DMS114 treated with DMSO at 0.1 percent for 48 hours (cell line): ENCODE measurements at regions not wholly inside any gene's neighbourhood (a gene's known extent, or its start where the extent isn't known, plus 50 kb on each side); places are given as distances from the start of the nearest gene placed in this dataset.

Source experiments
- DNase-seq: peaks from one replicate; lab custom pipeline; 2025; ENCODE audit not compliant: unreplicated experiment; lab: John Stamatoyannopoulos, UW

GRCh38 chr6:145323646-145324045 is 411.7 kb downstream of the EPM2A start:
- DNase-seq, result no peak

- no peak for DNase-seq
These were observed 407.7 kb downstream of the EPM2A start for GRCh38 chr6:145327586-145327985.

GRCh38 chr6:145329257-145329656 is 406.1 kb downstream of the EPM2A start:
- DNase-seq, result no peak

DNA sequence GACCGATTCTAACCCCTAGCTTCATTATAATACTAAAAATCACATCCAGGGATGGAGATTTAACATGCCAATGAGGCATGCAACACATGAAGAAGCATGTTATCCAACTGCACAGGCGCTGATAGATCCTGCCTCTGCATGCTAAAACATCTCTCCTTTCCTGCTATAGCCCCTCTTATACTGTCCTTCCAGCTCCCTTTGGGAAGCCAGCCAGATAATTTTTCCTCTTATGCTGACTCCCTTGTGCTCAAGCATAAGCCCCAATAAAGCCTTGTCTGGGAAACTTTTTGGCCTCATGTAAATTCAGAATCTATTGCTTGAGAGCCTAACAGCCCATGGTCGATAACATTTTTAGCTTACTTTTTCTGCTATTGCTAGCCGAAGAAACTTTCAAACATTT is 404.3 kb downstream of the EPM2A start:
- DNase-seq, result no peak

DNA sequence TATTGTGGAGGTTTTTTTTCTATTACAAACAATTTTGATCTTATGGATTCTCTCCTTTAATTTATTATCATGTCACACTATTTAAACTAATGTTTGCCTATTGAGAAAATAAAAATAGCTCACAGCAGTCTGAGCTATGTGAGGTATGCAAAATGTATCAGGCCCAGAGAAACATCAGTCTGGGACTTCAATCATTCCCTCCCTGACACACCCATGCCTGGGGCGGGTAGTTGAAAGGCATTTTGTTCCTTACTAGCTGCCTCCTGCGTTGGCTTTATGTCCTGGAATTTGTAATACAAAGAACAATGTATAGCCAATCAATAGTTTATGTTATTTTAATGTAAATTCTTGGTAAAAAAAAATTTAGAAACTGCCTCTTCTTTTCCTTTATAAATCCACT is 403.3 kb downstream of the EPM2A start:
- no peak for DNase-seq

- no peak for DNase-seq
These were observed 399.2 kb downstream of the EPM2A start for GRCh38 chr6:145336119-145336518.

DNA sequence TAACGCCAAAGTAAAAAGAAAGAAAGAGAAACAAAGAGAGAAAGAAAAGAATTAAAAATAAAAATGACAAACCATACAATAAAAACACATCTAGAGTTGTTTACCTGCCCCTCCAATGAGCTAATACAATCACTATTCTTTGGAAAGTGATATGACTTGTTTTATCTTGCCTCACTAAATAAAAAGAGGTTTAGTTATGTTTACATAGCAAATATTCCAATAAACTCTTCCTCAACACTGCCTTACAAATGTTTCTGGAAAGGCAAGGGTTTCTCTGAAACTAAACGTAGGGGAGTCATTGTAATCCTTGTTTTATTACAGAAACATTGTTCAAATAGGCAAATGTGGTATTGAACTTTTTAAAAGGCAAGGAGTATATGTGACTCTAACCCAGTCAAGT is 396.2 kb downstream of the EPM2A start:
- no peak for DNase-seq

DNA sequence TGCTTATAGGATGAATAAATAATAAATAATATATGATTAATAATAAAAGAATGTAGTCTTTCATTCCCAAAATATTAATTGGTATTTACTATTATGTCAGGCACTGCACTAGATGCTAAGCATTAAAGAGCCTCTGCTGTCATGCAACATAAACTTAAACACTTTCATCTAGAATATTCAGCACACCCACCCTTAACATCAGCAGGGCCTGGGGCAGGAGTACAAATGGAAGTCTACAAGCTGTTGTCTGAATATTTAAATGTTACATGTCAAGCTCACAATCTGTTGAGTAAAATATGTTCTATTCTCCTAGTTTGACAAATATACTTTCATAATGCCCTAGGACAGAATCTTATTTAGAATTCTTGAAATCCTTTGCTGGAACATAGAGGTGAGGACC is 395.1 kb downstream of the EPM2A start:
- DNase-seq, result no peak

- no peak for DNase-seq
These were observed 390.2 kb downstream of the EPM2A start for GRCh38 chr6:145345094-145345493.

DNA sequence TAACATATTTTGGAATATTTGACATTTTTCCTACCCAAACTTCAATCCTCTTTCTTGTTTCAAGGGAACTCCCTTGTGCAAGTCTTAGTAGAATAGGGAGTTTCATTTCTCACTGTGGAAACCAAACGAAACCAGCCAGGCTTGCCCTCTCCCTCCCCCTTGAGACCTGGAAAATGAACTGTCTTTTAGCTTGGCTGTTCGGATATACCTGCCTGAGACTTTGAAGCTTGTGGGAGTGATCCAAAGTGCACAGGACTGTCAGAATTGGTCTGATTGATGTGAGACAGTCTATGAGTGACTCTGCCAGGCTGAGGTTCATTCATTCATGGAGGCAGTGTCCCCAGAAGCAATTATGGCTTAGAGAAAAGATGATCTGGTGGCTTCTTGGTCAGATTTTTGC is 388.1 kb downstream of the EPM2A start:
- DNase-seq, result no peak

DNA sequence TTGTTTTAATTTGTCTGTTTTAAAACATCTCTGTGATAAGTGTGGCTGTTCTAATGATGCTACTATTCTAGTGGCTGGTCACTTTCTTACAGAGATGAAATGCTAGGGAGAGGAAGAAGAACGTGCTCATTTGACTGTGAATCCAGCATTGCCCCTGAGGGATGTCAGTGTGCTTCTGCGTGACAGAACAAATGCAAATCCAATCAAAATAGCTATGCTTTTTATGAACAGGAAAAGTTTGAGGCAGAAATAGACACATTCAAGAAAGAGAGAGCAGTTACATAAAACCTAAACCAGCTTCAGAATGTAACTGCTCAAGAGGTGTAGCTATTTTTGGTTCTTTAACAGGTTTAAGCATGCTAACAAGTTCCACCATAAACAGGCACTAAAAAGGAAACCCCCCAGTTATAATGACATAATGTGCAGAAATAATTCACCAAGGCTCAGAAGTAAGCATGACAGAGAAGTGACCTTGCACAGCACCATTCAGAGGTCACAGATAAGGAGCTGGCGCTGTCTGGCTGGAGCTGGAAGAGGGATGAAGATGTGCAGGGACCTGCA is 385.3 kb downstream of the EPM2A start:
- no peak for DNase-seq

DNA sequence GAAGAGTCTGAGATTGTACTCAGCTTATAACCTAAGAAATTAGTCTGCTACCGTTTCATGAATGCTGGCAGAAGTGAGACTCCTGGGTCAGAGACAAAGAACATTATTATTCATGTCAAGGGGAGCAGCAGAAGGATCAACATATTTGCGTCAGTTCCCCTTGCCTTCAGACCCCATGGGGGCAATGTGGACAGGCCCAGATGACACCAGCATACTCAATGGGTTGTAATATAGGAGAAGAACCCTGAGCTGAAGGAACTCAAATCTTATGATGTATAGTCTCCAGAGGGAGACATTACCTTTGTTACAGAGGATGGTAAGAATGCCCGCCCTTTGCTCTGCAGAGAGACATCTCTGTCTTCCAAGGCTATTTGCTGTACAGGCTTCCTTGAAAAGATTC is 384.4 kb downstream of the EPM2A start:
- DNase-seq, result no peak

GRCh38 chr6:145352382-145353080 is 382.8 kb downstream of the EPM2A start:
- DNase-seq, result no peak

GRCh38 chr6:145360865-145361264 is 374.5 kb downstream of the EPM2A start:
- DNase-seq, result no peak

DNA sequence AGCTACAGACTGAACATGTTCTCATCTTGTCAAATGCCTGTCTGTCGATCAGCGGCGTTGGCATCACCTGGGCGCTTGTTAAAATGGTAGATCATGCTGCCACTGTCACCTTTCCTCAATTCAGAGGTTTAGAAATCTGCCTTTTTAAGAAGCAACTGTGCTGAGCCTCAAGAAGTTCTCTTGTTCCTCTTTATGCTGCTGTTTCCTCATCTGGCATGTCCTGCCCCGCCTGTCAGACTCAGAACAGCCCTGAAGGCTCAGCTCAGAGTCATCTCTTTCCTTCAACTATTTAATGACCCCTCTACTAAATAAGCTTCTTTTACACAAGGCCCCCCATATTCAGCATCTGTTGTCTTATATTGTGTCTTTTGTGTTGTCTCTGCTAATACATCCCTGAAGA is 368.2 kb downstream of the EPM2A start:
- no peak for DNase-seq

DNA sequence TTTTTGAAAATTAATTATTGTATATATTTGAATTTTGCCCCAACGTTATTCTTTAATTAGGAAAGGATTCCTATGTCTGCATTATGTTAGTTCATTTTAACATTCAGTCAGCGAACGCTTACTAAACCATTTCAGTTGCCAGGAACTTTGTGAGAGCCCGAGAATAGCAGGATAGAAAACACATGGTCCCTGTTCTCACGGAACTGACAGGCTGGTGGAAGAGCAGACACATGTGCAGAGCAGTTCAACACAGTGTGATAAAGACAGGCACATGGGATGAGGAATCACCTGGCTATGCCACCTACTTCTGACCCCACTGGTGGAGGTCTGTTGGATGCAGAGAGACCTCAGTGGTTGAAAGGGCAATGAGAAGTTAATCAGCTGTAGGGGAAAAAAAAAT is 367.2 kb downstream of the EPM2A start:
- no peak for DNase-seq

GRCh38 chr6:145370559-145370958 is 364.8 kb downstream of the EPM2A start:
- no peak for DNase-seq

- no peak for DNase-seq
These were observed 362.6 kb downstream of the EPM2A start for GRCh38 chr6:145372671-145373151.

- no peak for DNase-seq
These were observed 361.5 kb downstream of the EPM2A start for GRCh38 chr6:145373826-145374225.

DNA sequence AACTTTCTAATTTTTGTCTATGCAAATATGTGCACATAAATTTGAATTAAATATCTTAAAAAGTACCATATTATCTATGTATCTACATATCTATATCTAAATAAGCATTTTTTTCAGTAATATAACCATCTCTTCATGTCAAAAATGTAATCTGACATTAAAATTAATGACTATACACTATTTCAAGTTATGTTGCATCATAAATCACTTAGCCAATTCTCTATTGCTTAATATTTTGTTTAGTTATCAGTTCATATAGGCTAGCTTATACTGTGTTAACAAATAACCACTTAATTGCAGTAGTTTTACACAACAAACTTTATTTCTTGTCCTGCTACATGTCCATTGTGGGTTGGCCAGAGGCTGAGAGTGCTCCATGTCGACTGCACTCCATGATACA is 360.8 kb downstream of the EPM2A start:
- no peak for DNase-seq

DNA sequence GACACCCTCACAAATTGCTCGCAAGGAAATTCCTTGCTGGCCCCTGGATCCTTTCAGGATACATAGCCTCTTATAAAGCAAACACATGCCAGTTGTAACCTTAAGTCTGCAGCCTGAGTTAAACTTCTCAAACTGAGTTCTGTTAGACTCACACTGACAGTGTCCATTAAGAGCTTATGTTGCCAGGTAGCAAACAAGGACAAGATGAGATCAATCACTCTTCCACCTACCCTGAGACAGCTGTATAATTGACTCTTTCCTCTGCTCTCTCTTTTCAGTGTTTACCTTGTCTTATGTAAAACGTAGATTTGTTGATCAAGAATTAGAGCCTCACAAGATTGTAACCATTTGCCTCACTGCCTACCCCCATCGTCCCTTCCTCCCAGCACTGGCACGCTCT is 359.8 kb downstream of the EPM2A start:
- DNase-seq, result no peak

- DNase-seq, result no peak
These were observed 355.1 kb downstream of the EPM2A start for GRCh38 chr6:145380186-145380585.

DNA sequence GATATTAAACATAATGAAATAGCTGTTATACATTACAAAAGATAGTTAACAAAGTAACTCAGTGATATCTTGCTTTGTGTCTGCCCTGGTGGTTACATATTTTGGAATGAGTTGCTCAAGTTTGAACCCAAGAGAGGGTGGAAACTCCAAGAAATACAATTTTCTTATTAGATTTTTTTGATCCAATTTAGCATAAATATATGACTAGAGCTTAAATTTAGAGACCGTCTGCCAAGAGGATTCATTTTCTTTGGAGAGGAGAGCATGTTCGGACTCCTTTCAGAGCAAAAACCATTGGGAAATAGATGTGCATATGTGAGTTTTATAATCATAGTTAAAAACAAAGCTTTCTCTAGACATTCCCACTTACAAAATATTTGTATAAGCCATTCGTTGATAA is 353.4 kb downstream of the EPM2A start:
- DNase-seq, result no peak
